ENCODE measurements at regions not wholly inside any gene's neighbourhood (a gene's known extent, or its start where the extent isn't known, plus 50 kb on each side); places are given as distances from the start of the nearest gene placed in this dataset.
"Not testable (repeated sequence)": the region's sequence is repeated elsewhere in the genome, so short reads cannot be mapped to it uniquely, and the experiment has no call there.

DNA sequence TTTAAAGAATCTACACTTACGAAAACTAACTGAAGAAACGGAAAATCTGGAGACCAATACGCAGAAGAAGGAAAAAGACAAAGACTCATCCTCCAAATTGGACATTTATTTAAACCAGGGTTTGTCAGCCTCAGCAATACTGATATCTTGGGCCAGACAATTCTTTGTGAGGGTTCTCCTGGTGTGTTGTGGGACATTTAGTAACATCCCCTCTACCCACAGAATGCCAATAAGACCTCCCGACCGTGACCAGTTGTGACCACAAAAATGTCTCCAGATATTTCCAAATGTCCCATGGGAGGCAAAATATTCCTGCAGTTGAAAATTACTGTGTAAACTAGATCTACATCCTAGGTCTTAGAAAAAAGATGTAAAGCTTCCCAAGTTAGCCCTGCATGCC is 50.3 kb upstream of the ZSCAN2 start:
- DNase-seq, result not testable (repeated sequence)
